PC-9 (cell line): ENCODE measurements at regions not wholly inside any gene's neighbourhood (a gene's known extent, or its start where the extent isn't known, plus 50 kb on each side); places are given as distances from the start of the nearest gene placed in this dataset.

Experiments used
- EZH2 ChIP-seq: fragments of 200-600 bp; sonication (generic); IDR thresholded peaks from 2 replicates; pipeline ENCODE4 v1.8.0; 2017; ENCODE audit warnings: antibody characterized with exemption, low read depth
- TF ChIP-seq, protein P1 (sequence below): fragments of 200-600 bp; sonication (generic); conservative IDR thresholded peaks from 2 replicates; pipeline ENCODE4 v1.6.1; 2017; ENCODE audit warnings: mixed run types, antibody characterized with exemption, mild to moderate bottlenecking, moderate library complexity

DNA sequence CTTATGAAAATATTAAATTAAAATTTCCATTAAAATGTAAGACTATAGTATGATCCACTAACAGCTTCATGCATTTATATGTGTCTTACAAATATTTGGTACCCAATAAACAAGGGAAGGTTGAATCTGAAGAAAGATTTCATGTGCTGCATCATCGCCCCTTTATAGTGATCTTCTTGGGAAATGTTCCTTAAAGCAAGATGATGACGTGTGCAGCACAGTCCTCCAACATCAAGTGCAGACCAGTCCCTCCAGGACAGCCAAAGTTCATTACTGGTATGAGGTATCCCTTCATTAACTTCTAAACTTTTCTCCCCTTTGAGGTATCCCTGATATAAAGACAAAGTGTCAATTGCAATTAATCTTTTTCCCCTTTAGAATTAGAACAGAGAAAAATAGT lies 567.0 kb downstream of the METTL15 start:
- TF ChIP-seq, protein P1, sequence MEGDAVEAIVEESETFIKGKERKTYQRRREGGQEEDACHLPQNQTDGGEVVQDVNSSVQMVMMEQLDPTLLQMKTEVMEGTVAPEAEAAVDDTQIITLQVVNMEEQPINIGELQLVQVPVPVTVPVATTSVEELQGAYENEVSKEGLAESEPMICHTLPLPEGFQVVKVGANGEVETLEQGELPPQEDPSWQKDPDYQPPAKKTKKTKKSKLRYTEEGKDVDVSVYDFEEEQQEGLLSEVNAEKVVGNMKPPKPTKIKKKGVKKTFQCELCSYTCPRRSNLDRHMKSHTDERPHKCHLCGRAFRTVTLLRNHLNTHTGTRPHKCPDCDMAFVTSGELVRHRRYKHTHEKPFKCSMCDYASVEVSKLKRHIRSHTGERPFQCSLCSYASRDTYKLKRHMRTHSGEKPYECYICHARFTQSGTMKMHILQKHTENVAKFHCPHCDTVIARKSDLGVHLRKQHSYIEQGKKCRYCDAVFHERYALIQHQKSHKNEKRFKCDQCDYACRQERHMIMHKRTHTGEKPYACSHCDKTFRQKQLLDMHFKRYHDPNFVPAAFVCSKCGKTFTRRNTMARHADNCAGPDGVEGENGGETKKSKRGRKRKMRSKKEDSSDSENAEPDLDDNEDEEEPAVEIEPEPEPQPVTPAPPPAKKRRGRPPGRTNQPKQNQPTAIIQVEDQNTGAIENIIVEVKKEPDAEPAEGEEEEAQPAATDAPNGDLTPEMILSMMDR, result no peak
- TF ChIP-seq EZH2, result no peak
